ENCODE measurements at regions not wholly inside any gene's neighbourhood (a gene's known extent, or its start where the extent isn't known, plus 50 kb on each side); places are given as distances from the start of the nearest gene placed in this dataset.

GRCh38 chr13:44857736-44858135 lies 131.5 kb downstream of the NUFIP1 start:
- TF ChIP-seq EZH2 (IDR thresholded peaks at IDR 0.05; ENCODE audit: low read length): no peak
- TF ChIP-seq, protein P1, sequence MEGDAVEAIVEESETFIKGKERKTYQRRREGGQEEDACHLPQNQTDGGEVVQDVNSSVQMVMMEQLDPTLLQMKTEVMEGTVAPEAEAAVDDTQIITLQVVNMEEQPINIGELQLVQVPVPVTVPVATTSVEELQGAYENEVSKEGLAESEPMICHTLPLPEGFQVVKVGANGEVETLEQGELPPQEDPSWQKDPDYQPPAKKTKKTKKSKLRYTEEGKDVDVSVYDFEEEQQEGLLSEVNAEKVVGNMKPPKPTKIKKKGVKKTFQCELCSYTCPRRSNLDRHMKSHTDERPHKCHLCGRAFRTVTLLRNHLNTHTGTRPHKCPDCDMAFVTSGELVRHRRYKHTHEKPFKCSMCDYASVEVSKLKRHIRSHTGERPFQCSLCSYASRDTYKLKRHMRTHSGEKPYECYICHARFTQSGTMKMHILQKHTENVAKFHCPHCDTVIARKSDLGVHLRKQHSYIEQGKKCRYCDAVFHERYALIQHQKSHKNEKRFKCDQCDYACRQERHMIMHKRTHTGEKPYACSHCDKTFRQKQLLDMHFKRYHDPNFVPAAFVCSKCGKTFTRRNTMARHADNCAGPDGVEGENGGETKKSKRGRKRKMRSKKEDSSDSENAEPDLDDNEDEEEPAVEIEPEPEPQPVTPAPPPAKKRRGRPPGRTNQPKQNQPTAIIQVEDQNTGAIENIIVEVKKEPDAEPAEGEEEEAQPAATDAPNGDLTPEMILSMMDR (optimal IDR thresholded peaks at IDR 0.05 in 1 of 3, IDR thresholded peaks at IDR 0.05 in 1 of 3, conservative IDR thresholded peaks at IDR 0.05 in 1 of 3; ENCODE audit: extremely low read depth in 1 of 3, insufficient read depth in 2 of 3, low read length in 3 of 3): no peak

Data from keratinocyte (primary cell).